ENCODE measurements at regions not wholly inside any gene's neighbourhood (a gene's known extent, or its start where the extent isn't known, plus 50 kb on each side); places are given as distances from the start of the nearest gene placed in this dataset.
A peak's percentile ranks its signal among the peaks of the same experiment; 100 is the strongest.
"Not testable (repeated sequence)": the region's sequence is repeated elsewhere in the genome, so short reads cannot be mapped to it uniquely, and the experiment has no call there.

GRCh38 chr1:91606546-91607078 lies 106.0 kb downstream of the CDC7 start:
- no peak for DNase-seq

GRCh38 chr1:91607686-91608085 lies 107.0 kb downstream of the CDC7 start:
- DNase-seq: not testable (repeated sequence)

- peak; percentile 14 for DNase-seq
Measured at GRCh38 chr1:91608876-91609275, 108.2 kb downstream of the CDC7 start.

GRCh38 chr1:91609551-91609950 lies 108.9 kb downstream of the CDC7 start:
- no peak for DNase-seq

- no peak for DNase-seq
Measured at GRCh38 chr1:91610102-91610501, 109.5 kb downstream of the CDC7 start.

- no peak for DNase-seq
Measured at GRCh38 chr1:91610789-91611188, 110.1 kb downstream of the CDC7 start.

- peak; percentile 17 for DNase-seq
Measured at GRCh38 chr1:91611483-91611917, 110.8 kb downstream of the CDC7 start.

GRCh38 chr1:91613595-91613994 lies 112.9 kb downstream of the CDC7 start:
- DNase-seq: peak; percentile 4

- no peak for DNase-seq
Measured at GRCh38 chr1:91616712-91617111, 116.1 kb downstream of the CDC7 start.

GRCh38 chr1:91617285-91617765 lies 116.7 kb downstream of the CDC7 start:
- peak; percentile 49 for DNase-seq

GRCh38 chr1:91619881-91620280 lies 119.2 kb downstream of the CDC7 start:
- DNase-seq: no peak

GRCh38 chr1:91621360-91621759 lies 120.7 kb downstream of the CDC7 start:
- no peak for DNase-seq

- DNase-seq: no peak
Measured at GRCh38 chr1:91621907-91622306, 121.3 kb downstream of the CDC7 start.

- DNase-seq: no peak
Measured at GRCh38 chr1:91622616-91623015, 122.0 kb downstream of the CDC7 start.

- DNase-seq: no peak
Measured at GRCh38 chr1:91623020-91623419, 122.4 kb downstream of the CDC7 start.

GRCh38 chr1:91624331-91624730 lies 123.7 kb downstream of the CDC7 start:
- no peak for DNase-seq
